Thyroid gland (tissue), 4 donors: ENCODE measurements at regions not wholly inside any gene's neighbourhood (a gene's known extent, or its start where the extent isn't known, plus 50 kb on each side); places are given as distances from the start of the nearest gene placed in this dataset.

Experiments used
- DNase-seq, 2 donors: peaks; one replicate each; pipeline ENCODE4 v3.0.0-alpha.2; 2019
- H3K27ac ChIP-seq, 3 donors: fragments of 200-600 bp; sonication (generic); 1 replicate in 2 of 3; 2 replicates in 1 of 3; pipeline ENCODE4 v1.5.1; 2016 to 2019; ENCODE audit warnings: mild to moderate bottlenecking in 1 of 3, moderate library complexity in 1 of 3
- H3K27me3 ChIP-seq: fragments of 200-600 bp; sonication (generic); one replicate; pipeline ENCODE4 v1.5.1; 2019
- H3K36me3 ChIP-seq, 2 donors: fragments of 200-600 bp; sonication (generic); one replicate each; pipeline ENCODE4 v1.5.1; 2016 to 2019
- H3K4me1 ChIP-seq, 2 donors: fragments of 200-600 bp; sonication (generic); one replicate each; pipeline ENCODE4 v1.5.1; 2017 to 2019
- H3K4me3 ChIP-seq, 3 donors: fragments of 200-600 bp; sonication (generic); replicated peaks in 1 of 3; 1 replicate in 2 of 3; 2 replicates in 1 of 3; pipeline ENCODE4 v1.5.1; 2016; ENCODE audit warnings: mild to moderate bottlenecking in 1 of 3
- H3K9me3 ChIP-seq: fragments of 200-600 bp; sonication (generic); one replicate; pipeline ENCODE4 v1.5.1; 2017
- POLR2A ChIP-seq, 2 donors: fragments of 450-650 bp; IDR thresholded peaks; one replicate each; pipeline ENCODE4 v1.6.1; 2017; ENCODE audit warnings: antibody characterized with exemption in 2 of 2, mild to moderate bottlenecking in 2 of 2, moderate library complexity in 1 of 2
- WGBS, 2 donors: methylation state at CpG; one replicate each; pipeline ENCODE4 v1.1.5; 2017; 5-methylcytosine and 5-hydroxymethylcytosine counted together
- intact Hi-C: fragments of 100-400 bp; cut with DNase I; formaldehyde crosslinking; loops from one replicate; pipeline ENCODE4 v1.15.1; 2023
- TF ChIP-seq, protein P1 (sequence below), 6 experiments: fragments of 200-600 bp in 3 of 6; fragments of 450-650 bp in 3 of 6; sonication (generic) in 3 of 6; IDR thresholded peaks; one replicate each; pipeline ENCODE4 v1.5.1; 2016 to 2019; ENCODE audit warnings: antibody characterized with exemption in 6 of 6, mild to moderate bottlenecking in 2 of 6, inconsistent platforms in 1 of 6, moderate library complexity in 1 of 6

- TF ChIP-seq POLR2A (IDR thresholded peaks at IDR 0.05) = no peak
- TF ChIP-seq, protein P1, sequence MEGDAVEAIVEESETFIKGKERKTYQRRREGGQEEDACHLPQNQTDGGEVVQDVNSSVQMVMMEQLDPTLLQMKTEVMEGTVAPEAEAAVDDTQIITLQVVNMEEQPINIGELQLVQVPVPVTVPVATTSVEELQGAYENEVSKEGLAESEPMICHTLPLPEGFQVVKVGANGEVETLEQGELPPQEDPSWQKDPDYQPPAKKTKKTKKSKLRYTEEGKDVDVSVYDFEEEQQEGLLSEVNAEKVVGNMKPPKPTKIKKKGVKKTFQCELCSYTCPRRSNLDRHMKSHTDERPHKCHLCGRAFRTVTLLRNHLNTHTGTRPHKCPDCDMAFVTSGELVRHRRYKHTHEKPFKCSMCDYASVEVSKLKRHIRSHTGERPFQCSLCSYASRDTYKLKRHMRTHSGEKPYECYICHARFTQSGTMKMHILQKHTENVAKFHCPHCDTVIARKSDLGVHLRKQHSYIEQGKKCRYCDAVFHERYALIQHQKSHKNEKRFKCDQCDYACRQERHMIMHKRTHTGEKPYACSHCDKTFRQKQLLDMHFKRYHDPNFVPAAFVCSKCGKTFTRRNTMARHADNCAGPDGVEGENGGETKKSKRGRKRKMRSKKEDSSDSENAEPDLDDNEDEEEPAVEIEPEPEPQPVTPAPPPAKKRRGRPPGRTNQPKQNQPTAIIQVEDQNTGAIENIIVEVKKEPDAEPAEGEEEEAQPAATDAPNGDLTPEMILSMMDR (IDR thresholded peaks at IDR 0.05) = no peak
- no peaks in the 10 kb centered on the region for H3K9me3 ChIP-seq
- H3K27me3 ChIP-seq = no peaks in the 10 kb centered on the region
- H3K36me3 ChIP-seq = no peaks in the 10 kb centered on the region
- 95 to 96% methylated on average over 1 of the region's 1 CpG for WGBS, 2 donors
- H3K4me3 ChIP-seq = no peak overlapping the region
- no peak for DNase-seq
- no peaks in the 10 kb centered on the region for H3K4me1 ChIP-seq
- H3K27ac ChIP-seq = no peak overlapping the region
- intact Hi-C loops = no loop called here
These were observed 168.5 kb downstream of the PALM2AKAP2 start for GRCh38 chr9:109948453-109948852.

DNA sequence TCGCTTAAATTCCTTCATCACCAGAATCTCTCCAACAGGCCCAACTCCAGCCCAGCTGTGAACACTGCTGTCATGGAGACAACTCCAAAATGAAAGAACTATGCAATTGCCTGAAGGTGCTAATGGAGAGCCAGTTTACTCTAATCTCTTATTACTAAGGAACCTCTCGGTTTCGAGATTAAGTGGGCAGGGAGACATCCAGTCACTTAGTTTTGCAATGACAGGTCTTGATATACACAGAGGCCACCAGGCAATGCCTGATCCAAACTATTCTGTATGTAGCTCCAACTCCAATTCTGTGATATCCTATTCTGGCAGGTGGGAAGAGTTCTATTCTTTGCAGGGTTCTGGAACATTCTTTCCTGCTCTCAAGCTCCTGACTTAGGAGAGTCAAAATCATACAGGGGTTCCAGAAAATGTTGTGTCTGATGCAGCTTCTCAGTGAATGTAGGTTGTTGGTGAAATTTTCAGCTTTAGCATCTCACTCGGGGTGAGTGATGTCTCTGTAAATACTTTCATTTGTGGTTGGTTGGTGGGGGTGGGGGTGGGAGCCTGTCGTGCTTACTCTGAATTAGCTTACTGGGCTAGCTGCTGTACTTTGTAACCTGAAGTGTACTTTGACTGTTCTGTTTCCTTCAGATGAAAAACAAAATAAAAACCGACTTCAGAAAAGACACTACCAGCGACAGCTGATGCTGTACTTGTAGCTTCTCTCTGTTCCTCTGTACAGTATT lies 170.9 kb downstream of the PALM2AKAP2 start:
- Histone ChIP-seq H3K27me3 (no peaks in the 10 kb centered on the region), H3K4me1 (no peaks in the 10 kb centered on the region), H3K9me3 (no peaks in the 10 kb centered on the region), H3K4me3 (no peak overlapping the region), H3K36me3 (no peaks in the 10 kb centered on the region), H3K27ac (no peak overlapping the region)
- TF ChIP-seq POLR2A (IDR thresholded peaks at IDR 0.05) = no peak
- TF ChIP-seq, protein P1 (IDR thresholded peaks at IDR 0.05) = no peak
- DNase-seq = no peak
- WGBS, 2 donors = 87 to 91% methylated on average over 7 of the region's 7 CpGs
- intact Hi-C loops = no loop called here

DNA sequence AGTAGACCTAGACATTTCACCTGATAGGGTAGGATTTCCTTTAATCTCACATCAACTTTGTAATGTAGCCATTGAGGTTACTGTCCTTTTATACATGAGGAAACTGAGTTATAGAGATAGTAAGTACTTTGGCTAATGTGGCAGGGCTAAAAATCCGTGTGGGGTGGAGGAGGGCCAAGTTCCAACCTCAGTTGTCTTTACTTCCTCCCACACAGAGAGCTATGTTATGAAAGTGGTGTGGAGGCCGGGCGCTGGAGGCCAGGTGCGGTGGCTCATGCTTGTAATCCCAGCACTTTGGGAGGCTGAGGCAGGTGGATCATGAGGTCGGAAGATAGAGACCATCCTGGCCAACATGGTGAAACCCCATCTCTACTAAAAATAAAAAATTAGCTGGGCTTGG lies 173.3 kb downstream of the PALM2AKAP2 start:
- Histone ChIP-seq H3K4me1 (no peaks in the 10 kb centered on the region), H3K27ac (no peak overlapping the region), H3K36me3 (no peaks in the 10 kb centered on the region), H3K9me3 (no peaks in the 10 kb centered on the region), H3K4me3 (no peak overlapping the region), H3K27me3 (no peaks in the 10 kb centered on the region)
- no peak for DNase-seq
- intact Hi-C loops = no loop called here
- TF ChIP-seq, protein P1 (IDR thresholded peaks at IDR 0.05) = no peak
- TF ChIP-seq POLR2A (IDR thresholded peaks at IDR 0.05) = no peak
- WGBS, 2 donors = 91% methylated on average over 5 of the region's 5 CpGs

DNA sequence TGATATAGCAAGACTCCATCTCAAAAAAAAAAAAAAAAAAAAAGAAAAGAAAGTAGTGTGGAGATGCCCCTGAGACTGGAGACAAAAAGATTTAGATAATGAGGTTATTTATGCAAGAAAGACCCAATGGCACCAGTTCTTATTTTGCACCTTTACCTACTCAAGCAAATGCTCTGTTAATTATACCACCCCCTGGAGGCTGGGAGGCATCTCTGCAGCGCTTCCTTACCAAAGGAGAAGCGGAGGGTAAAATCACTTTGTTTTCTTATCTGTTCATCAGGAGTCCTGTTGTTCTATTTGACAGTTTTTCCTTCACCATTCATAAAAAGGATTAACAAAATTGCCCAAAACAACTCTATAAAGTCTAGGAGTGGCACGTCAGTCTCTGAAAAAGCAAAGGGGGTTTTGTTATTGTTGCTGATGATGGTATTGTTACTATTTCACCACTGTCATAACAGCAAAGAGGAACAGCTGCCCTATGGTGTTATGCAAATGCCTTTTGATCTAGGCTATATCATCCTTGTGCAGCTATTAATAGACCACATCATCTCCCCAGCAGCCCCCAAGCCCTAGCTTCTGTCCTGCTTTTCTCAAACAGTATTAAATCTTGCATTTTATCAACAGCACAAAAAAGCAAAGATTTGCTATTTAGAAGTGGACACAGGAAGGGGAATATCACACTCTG lies 174.0 kb downstream of the PALM2AKAP2 start:
- Histone ChIP-seq H3K4me3 (no peak overlapping the region), H3K4me1 (no peaks in the 10 kb centered on the region), H3K9me3 (no peaks in the 10 kb centered on the region), H3K27me3 (no peaks in the 10 kb centered on the region), H3K36me3 (no peaks in the 10 kb centered on the region), H3K27ac (no peak overlapping the region)
- no peak for TF ChIP-seq POLR2A (IDR thresholded peaks at IDR 0.05)
- TF ChIP-seq, protein P1 (IDR thresholded peaks at IDR 0.05) = no peak
- whole genome bisulfite sequencing, 2 donors = 93 to 95% methylated on average over 3 of the region's 3 CpGs
- no peak for DNase-seq
- intact Hi-C loops = no loop called here

- intact Hi-C loops = no loop called here
- DNase-seq = no peak
- H3K27me3 ChIP-seq = no peaks in the 10 kb centered on the region
- no peak overlapping the region for H3K27ac ChIP-seq
- no peaks in the 10 kb centered on the region for H3K36me3 ChIP-seq
- no peaks in the 10 kb centered on the region for H3K4me1 ChIP-seq
- WGBS, 2 donors = 56 to 58% methylated on average over 9 of the region's 9 CpGs
- no peaks in the 10 kb centered on the region for H3K9me3 ChIP-seq
- TF ChIP-seq, protein P1 (IDR thresholded peaks at IDR 0.05) = no peak
- TF ChIP-seq POLR2A (IDR thresholded peaks at IDR 0.05) = no peak
- H3K4me3 ChIP-seq = no peak overlapping the region
These were observed 176.9 kb downstream of the PALM2AKAP2 start for GRCh38 chr9:109956717-109957440.
